ENCODE measurements at regions not wholly inside any gene's neighbourhood (a gene's known extent, or its start where the extent isn't known, plus 50 kb on each side); places are given as distances from the start of the nearest gene placed in this dataset.

- FAIRE-seq = no peak
- no peak for TF ChIP-seq POLR2A (IDR thresholded peaks at IDR 0.05; ENCODE audit: low read depth, low read length)
- no peak for DNase-seq (ENCODE audit: insufficient read length, low spot score)
These were observed 137.9 kb upstream of the COL8A1 start for GRCh38 chr3:99500485-99500884.

DNA sequence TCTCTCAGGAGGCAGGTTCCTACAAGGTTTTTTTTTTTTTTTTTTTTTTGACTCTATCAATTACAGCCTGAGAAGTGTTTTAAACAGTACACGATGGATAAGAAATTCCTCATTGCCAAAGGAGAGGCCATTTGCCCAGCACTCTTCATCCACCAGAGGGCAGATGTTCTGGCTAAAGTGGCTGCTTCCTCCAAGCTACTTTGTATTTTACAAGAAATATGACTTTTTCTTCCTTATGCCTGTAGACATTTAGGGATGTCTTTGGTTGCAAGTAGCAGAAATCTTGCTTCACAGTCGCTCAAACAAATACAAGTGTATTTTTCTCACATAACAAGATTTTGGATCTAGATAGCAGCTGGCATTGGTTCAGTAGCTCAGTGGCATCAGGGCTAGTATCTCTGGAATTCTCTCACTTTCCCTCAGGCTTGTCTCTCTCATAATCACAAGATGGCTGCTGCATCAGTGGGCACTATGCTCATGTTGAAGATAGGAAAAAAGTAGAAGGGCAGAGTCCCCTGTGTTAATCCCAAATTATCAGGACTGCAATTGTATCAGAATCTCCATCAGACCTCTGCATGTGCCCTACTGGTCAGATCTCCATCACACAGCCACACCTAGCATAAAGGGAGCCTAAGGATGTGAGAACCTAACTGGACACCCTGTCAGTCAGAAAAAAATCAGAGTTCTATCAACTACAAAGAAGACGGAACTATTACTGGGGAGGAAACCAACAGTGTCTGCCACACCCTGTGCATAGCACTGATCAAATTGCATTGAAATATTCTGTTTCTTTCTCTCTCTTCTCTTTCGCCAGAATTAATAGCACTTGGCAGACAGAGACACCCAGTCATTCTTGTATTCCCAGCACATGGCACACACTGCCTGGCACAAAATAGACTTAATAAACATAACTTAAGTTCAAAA, 138.9 kb upstream of the COL8A1 start:
- DNase-seq (ENCODE audit: insufficient read length, low spot score) = no peak
- no peak for TF ChIP-seq POLR2A (IDR thresholded peaks at IDR 0.05; ENCODE audit: low read depth, low read length)

DNA sequence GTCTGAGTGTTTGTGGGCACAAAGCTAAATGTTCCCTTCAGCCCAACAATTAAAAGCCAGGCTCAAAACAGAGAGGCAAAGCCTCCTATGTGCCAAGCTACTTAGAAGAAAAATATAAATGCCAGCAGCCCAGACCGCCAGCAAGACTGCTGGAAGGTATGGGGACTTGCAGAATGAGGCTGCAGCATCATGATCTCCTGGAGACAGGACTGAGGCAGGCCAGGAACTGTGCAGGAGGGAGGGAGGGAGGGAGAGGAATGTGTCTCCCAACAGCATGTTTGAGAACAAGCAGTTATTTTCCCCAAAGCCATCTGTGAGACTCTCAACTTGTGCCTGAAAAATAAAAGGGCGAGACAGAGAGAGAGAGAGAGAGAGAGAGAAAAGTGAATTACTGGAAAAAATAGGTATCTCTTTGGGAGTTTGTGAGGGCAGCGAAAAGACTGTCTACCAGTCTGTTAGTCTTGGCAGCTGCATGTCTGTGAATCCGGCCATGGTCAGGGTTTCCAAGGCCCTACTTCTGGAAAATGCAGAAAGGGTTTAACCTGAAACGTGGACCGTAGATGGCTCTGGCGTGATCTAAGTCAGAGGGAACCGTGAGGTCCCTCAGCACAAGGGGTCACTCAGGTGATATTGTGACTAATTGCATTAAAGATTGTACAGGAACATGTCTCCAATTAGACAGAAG, 139.7 kb upstream of the COL8A1 start:
- no peak for FAIRE-seq

More for the DNA sequence above, 138.9 kb upstream of the COL8A1 start:
- FAIRE-seq = peak; percentile 41

DNA sequence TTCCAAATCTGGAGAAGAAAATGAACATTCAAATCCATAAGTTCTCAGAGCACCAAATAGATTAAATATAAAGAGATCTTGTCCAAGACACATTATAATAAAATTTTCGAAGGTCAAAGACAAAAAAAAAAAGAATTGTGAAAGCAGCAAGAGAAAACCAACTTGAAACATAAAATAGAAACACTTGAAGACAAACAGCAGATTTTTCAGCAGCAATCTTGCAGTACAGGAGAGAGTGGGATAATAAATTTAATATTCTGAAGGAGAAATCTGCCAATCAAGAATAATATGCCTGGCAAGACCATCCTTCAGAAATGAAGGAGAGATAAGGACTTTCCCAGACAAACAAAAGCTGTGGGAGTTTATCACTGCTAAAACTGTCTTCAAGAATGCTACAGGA, 150.5 kb upstream of the COL8A1 start:
- DNase-seq (ENCODE audit: insufficient read length, low spot score) = no peak
- TF ChIP-seq POLR2A (IDR thresholded peaks at IDR 0.05; ENCODE audit: low read depth, low read length) = no peak
- FAIRE-seq = peak; percentile 6

More for the DNA sequence above, 139.7 kb upstream of the COL8A1 start:
- no peak for TF ChIP-seq POLR2A (IDR thresholded peaks at IDR 0.05; ENCODE audit: low read depth, low read length)
- no peak for DNase-seq (ENCODE audit: insufficient read length, low spot score)

- FAIRE-seq = peak; percentile 20
- no peak for TF ChIP-seq POLR2A (IDR thresholded peaks at IDR 0.05; ENCODE audit: low read depth, low read length)
These were observed 153.1 kb upstream of the COL8A1 start for GRCh38 chr3:99485286-99485685.

DNA sequence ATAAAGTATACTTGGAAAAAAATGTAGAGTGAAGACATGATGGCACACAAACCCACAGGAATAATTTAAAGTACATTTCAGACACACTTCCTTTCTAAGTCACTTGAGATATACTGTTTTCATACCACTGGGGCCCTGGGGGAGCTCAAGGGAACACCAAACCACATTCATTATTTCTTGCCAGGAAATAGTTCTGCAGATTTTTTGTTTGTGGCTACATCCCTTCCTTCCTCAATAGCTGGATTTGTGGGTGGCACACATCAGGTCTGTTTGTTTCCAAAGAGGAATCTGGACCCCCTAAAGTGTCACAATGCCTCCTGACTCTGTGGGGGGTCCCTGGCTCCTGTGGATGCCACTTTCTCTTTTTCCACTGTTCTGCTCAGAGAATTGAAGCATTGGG, 153.5 kb upstream of the COL8A1 start:
- no peak for TF ChIP-seq POLR2A (IDR thresholded peaks at IDR 0.05; ENCODE audit: low read depth, low read length)
- DNase-seq (ENCODE audit: insufficient read length, low spot score) (no peak), FAIRE-seq (peak; percentile 45)

More at GRCh38 chr3:99485286-99485685, 153.1 kb upstream of the COL8A1 start:
- no peak for DNase-seq (ENCODE audit: insufficient read length, low spot score)

- FAIRE-seq (no peak), DNase-seq (ENCODE audit: insufficient read length, low spot score) (no peak)
- TF ChIP-seq POLR2A (IDR thresholded peaks at IDR 0.05; ENCODE audit: low read depth, low read length) = no peak
These were observed 154.6 kb upstream of the COL8A1 start for GRCh38 chr3:99483841-99484240.

DNA sequence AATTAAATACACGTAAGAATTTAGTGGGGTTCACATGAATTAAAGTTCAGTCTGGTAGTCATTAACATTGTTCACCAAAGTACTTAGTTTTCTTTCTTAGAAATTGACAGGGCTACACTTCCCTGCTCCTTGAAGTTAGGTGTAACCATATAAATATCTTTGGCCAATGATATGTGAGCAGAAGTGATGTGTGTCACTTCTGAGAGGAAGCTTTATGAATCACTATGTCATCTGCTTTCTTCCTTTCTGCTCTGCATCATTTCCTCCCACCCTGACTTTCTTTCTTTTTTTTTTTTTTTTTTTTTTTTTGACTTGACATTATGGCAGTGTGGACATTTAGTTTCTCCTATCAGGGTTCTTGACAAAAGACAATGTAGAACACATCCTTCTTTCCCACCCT, 156.2 kb upstream of the COL8A1 start:
- TF ChIP-seq POLR2A (IDR thresholded peaks at IDR 0.05; ENCODE audit: low read depth, low read length) = no peak
- FAIRE-seq (no peak), DNase-seq (ENCODE audit: insufficient read length, low spot score) (no peak)

- DNase-seq (ENCODE audit: insufficient read length, low spot score) (no peak), FAIRE-seq (no peak)
- TF ChIP-seq POLR2A (IDR thresholded peaks at IDR 0.05; ENCODE audit: low read depth, low read length) = no peak
These were observed 156.8 kb upstream of the COL8A1 start for GRCh38 chr3:99481561-99481960.

- TF ChIP-seq POLR2A (IDR thresholded peaks at IDR 0.05; ENCODE audit: low read depth, low read length) = no peak
- DNase-seq (ENCODE audit: insufficient read length, low spot score) (no peak), FAIRE-seq (no peak)
These were observed 158.6 kb upstream of the COL8A1 start for GRCh38 chr3:99479768-99480167.

- DNase-seq (ENCODE audit: insufficient read length, low spot score) (no peak), FAIRE-seq (no peak)
- TF ChIP-seq POLR2A (IDR thresholded peaks at IDR 0.05; ENCODE audit: low read depth, low read length) = no peak
These were observed 160.7 kb upstream of the COL8A1 start for GRCh38 chr3:99477650-99478049.

- peak; percentile 74 for FAIRE-seq
- no peak for DNase-seq (ENCODE audit: insufficient read length, low spot score)
- TF ChIP-seq POLR2A (IDR thresholded peaks at IDR 0.05; ENCODE audit: low read depth, low read length) = no peak
These were observed 163.2 kb upstream of the COL8A1 start for GRCh38 chr3:99475229-99475628.

DNA sequence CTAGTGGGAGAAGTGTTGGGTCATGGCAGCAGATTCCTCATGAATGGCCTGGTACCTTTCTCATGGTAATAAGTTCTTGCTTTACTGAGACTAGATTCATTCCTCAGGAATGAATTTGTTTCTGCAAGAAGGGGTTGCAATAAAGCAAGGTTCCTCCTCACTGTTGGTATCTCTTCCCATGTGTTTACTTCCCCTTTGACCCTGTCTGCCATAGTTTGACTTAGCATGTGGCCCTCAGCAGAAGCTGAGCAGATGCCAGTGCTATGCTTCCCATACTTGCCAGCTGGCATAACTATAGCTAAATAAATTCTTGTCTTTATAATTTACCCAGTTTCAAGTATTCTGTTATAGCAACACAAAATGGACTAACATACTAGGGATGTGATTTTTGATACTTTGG, 163.6 kb upstream of the COL8A1 start:
- FAIRE-seq = peak; percentile 61
- TF ChIP-seq POLR2A (IDR thresholded peaks at IDR 0.05; ENCODE audit: low read depth, low read length) = no peak

DNA sequence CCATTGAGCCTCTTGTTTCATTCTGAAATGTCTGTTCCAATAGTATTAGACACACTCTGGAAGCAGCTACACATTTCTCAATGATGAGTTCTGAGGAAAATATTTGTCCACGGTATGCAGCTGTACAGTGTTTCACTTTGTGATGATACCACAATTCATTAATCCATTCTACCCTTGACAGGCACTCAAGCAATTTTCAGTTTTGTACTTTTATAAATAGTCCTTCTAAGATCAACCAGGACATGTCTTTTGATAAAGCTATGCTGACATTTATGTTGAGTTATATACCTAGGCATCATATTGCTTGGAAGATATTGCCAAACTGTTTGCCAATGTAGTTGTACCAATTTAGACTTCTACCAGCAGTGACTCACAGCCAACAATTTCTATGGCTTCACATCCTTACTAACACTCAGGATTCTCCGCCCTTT, 165.1 kb upstream of the COL8A1 start:
- no peak for TF ChIP-seq POLR2A (IDR thresholded peaks at IDR 0.05; ENCODE audit: low read depth, low read length)
- FAIRE-seq = peak; percentile 91
- DNase-seq (ENCODE audit: insufficient read length, low spot score) = no peak

More for the DNA sequence above, 163.6 kb upstream of the COL8A1 start:
- DNase-seq (ENCODE audit: insufficient read length, low spot score) = no peak

Measured in H54 (cell line).